ENCODE measurements at regions not wholly inside any gene's neighbourhood (a gene's known extent, or its start where the extent isn't known, plus 50 kb on each side); places are given as distances from the start of the nearest gene placed in this dataset.

DNA sequence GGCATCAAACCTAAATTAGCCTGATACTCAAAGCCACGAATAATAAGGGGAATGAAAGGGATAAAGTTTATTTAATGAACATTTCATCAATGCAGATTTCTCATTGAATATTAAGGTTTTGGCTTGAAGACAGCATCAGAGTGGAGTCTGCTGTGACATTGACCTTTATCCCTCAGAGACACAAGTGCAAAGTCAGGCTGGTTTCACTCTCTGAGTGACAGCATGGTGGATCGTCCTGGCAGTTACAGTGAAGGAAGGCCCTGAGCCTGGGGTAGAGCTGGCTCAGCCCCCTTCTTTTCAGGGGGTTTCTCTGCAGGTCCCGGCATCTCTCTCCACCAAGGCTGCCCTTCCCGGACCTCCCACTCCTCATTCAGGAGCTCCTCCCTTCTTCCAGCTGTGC lies 503.1 kb downstream of the PREX1 start:
- no peak for DNase-seq

DNA sequence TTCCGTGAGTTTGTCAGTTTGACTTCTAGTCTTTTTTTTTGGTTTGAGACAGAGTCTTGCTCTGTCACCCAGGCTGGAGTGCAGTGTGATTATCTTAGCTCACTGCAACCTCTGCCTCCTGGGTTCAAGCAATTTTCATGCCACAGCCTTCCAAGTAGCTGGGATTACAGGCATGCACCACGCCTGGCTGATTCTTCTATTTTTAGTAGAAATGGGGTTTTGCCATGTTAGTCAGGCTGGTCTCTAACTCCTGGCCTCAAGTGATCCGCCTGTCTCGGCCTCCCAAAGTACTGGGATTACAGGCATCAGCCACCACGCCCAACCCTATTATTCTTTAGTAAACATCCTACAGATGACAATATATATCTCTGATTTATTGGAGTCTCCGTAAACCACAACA lies 506.5 kb downstream of the PREX1 start:
- no peak for DNase-seq

DNA sequence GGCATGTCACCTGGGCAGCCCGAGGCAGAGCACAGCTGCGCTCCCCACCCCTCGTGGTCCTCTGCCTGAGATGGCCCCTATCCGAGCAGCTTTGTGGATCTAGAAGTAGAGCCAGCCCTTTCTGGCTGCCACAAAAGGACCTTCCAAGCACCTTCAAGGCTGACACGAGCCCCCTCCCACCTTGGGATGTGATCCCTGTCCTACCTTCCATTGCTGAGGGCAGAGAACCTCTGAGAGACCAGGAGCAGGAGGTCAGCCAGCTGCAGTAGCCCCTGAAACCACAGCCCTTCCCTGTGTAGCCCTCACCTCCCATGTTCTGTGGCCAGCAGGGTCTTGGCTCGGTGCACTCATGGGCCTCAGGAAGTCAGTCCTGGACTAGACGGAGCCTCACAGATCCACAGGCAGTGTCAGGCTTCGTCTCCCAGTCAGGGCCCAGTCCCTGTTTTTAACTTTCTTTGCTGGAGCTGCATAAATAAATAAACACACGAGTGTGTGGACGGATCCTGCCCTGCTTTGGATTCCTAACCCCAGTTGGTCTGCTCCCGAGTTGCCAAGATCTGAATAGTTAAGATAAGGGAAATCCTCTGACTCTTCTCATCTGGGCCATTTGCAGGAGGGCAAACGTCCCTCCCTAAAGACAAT lies 507.7 kb downstream of the PREX1 start:
- DNase-seq: no peak

DNA sequence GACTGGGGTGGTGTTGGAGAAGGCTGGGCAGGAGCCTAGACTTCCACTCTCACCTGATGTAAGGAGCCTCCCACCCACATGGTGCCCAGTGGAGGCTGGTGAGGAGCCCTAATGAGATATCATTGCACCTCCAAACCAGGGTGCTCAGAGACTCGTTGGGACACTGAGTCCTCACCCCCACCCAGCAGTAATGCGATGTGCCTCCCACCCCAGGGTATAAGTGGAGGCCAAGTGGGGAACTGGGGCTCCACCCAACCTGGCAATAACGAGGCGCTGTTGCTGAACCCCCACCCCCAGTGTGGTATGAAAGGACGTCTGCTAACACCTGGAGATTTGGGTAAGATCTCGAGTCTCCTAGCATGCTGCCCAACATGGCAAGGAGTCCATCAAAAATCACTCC lies 510.2 kb downstream of the PREX1 start:
- DNase-seq: no peak

DNA sequence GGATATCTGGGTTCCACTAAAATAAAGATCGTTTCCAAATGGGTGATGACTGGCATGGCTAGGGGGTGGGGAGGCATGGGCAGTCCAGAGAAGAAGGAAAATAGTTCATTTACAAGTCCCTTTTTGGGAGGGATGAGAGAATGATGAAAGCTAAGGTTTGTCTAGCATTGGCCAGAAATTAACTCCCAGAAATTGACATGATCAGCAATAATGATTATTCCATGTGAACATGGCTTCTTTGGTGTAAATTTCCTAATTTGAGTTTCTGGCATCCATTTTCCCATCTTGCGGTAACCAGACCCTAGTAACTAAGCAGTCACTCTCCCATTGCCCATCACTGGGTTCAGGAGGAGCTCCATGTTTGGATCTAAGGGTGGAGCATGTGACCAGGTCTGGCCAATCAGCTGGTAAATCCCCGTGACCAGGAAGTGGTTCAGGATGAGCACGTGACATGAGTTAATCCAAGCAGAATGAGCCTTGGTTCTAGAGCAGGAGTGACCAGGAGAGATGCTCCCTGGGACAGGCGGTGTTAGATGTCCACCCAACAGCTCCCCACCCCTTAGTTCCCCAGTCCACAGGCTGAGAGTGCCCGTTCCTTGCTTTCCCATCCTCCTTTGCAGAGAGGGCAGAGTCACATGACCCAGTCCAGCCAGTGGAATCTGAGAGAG lies 512.7 kb downstream of the PREX1 start:
- DNase-seq: no peak

DNA sequence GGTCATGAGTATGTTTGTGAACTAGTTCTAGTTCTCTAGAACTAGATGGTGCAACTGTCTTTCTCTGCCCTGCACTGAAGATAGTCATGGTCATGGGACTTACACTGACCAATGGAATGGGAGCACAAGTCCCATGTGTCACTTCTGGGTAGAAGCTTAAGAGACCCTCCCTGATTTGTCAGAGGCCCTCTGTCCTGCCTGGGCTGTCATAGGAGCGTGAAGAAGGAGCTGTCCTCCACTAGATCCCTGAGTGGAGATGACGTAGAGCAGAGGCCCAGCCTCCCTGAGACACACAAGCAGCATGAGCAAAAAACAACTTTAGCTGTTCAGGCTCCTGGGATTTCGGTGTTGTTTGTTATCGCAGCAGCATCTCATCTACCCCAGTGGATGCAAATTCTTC lies 514.5 kb downstream of the PREX1 start:
- DNase-seq: no peak

DNA sequence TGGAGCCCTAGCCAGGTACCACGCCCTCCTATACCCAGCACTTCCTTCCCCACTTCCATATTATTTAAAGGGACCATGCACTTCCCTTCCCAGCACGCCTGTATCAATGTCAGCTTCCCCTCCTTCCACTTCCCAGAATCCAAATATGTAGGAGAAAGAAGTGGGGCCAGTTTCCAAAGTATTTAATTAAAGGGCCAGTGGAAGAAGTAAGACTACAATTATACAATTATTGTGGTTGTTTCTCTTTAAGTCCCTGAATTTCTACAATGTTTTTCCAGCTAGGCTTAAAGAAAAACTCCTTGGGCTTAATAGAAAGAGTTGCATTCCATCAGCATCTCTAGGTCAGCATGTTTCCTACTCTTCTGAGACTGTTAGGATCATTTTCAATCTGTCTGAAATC lies 515.8 kb downstream of the PREX1 start:
- DNase-seq: no peak

DNA sequence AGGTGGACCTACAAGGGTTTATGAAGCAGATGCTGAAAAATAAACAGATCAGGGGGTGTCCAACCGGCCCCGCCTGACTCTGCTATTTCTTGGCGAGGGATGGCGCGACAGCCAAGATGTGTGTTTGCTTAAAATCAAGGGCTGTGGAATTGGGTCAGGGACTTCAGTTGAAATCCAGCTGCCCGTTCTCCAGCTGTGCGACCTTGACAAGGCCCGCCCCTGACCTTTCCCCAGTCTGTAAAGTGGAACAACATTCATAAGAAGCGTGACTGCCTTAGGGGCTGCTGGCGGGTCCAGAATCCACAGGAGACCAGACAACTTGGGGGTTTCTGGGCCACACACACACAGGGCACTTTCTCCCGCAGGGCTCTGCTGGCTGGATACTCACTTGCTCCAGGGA lies 517.5 kb downstream of the PREX1 start:
- no peak for DNase-seq

DNA sequence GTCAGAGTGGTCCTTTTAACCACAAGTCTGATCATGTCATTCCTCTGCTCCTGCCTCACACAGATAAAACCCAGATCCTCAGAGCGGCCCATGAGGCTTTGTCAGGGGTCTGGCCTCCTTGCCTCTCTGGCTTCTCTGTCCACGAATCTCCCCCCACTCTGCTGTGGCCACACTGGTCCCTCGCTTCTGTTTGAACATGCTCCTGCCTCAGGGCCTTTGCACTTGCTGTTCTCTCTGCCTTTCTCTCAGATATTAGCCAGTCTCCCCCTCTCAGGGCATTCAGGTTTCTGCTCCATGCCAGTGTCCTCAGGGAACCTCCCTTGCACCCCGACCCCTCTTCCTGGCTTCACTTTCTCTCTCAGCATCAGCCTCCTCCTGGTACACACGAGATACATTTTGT lies 518.5 kb downstream of the PREX1 start:
- no peak for DNase-seq

DNA sequence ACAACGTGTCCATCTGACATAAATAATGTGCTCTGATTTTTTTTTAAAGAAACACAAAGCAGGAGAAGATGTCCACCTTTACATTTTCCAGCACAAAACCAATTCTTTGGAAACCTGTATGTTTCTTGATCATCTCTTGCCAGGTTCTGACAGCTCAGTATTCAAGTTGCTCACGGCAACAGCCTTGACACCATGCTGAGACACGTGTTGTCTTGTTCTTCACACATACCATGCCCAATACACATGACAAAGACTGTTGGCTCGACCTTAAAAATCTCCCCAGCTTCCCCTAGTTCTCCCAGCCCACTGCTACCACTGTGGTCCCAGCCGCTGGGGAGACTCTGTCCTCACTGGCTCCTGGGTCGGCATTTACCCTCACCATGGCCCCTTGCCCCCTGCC lies 518.9 kb downstream of the PREX1 start:
- DNase-seq: no peak

DNA sequence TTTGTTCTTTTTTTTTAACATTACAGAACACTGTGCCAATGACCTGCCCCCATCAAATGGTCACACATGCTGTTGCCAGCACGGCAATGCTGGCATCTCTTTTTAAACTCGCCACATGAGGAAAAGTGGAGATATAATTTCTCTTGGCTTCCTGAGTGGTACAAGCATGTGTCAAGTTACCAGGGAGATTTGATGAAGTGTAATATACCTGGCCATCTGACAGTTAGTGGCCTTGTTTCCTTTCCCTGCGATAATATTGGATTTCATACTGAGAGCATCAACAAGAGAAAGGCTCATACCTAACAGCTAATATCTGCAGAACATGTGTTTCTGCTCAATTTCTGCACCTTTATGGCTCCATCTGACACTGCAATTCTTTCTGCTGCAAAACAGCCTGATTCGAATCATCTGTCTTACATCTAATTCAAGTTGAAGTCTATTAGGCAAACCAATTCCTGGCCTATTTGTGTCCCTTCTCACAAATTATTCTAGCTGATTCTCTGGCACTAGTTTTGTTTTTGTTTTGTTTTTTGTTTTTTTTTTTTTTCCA lies 519.5 kb downstream of the PREX1 start:
- no peak for DNase-seq

DNA sequence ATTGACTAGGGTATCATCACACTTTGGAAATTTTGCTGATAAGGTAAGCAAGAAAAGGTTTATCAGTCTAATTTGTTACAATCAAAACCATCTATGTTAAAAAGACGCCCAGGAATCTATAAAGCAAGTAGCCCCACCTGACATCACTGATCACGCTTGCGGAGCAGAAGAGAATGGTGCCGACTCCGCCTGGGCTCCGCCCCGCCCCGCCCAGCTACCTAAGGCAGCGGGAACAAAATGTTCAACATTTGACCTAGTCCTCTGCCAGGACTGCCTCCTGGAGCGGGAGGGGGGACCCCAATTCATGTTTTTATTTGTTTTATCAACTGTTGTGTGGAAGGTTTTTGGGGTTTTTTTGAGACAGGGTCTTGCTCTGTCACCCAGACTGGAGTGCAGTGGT lies 520.5 kb downstream of the PREX1 start:
- no peak for DNase-seq

DNA sequence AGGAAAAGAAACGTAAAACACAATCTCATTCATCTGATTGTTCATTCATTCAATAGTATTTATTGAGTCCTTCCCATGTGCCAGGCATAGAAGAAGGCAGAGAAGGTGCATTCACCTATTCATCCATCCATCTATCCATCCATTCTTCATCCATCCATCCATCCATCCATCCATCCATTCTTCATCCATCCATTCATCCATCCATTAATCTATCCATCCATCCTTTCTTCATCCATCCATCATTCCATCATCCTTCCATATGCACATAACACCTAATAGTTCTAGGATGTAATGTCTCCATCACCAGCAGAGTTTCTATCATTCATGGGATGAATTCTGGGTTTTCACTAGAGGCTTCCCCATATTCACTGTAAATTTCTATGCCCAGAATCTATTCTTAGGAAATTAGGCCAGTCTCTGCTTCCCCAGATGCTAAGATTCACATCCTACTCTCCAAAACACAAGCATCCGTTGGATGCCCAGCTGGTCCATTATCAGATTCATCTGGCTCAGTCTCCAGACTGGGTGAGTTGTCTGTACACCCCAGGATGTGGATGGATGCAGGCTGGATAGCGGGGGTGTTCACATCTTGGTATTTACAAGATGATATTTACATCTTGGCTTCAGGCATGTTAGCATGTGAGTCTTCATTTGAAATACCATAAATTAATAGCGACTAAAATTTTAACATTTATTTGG lies 517.7 kb upstream of the SULF2 start:
- DNase-seq: no peak

DNA sequence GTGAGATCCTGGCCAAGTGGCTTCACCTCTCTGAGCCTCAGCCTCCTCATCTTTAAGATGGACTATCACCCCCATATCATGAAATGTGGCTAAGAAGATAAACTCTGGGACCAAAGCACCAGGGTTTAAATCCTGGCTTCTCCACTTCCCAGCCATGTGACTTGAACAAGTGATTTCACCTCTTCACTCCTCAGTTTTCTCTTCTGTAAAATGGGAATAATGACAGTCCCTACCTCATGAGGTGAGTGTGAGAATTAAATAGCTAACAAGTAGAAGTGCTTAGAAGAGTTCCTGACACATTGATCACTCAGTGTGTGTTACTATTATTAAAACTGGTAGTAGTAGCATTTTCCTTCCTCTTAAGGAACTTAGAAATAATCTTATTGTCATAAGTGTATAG lies 516.9 kb upstream of the SULF2 start:
- DNase-seq: no peak

DNA sequence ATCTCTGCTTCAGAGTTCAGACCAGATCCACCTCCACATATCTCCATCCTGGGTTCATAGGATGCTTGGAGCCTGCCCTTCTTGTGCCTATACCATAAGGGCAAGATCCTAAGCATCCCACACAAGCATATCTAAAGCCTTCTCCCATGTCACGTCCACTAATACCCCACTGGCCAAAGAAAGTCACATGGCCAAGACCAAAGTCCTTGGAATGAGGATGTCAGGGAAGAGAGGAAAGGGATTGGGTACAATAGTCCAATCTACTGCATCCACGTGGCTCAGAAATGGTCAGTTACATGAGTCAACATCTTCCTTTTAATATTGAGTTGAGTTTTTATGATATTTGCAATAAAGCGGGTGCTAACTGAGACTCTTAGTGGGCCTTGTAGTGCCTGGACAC lies 515.9 kb upstream of the SULF2 start:
- DNase-seq: no peak

DNA sequence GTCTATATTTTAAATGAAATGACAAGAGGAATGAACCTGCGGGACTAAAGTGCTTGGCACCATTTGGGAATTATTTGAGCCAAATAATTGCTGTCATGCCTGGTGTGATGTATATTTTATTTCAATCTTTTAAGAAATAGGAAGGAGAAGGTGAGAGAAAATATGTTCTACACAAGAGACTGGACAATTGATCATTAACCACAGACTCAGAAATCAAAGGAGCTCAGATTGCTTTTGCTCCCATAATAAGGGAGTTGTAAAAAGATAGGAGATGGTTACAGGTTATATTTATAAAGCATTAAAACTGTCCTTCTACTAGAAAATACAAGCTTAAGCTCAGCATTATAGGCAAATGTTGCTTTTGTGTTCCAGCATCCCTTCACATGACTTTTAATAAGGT lies 515.2 kb upstream of the SULF2 start:
- no peak for DNase-seq

DNA sequence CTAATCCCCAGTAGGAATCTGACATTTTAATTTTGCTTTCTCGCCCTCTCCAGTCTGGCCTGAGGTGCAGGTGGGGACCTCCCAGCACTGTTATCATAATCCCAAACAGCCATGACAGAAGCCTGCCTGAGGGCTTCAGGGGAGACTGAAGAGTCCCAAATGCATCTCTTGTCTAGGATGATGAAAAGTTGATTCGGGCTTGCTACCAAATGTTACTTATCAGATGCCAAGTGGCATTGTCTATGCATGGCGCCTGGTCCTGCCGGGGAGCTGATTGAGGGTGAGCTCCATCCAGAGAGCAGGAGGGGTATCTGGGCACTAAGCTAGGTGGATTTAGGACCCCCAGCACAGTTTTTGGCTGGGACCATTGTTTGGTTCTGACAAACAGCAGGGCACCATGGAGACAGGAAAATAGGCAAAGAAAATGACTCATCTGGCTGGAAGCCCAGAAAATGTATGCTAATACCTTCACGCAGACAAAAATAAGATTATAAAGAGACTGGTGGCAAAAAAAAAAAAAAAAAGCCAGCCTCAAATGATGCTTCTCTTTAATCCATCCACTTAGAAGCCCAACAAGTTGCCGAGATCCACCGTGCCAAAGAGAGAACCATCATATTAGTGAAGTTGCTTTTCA lies 513.7 kb upstream of the SULF2 start:
- no peak for DNase-seq

DNA sequence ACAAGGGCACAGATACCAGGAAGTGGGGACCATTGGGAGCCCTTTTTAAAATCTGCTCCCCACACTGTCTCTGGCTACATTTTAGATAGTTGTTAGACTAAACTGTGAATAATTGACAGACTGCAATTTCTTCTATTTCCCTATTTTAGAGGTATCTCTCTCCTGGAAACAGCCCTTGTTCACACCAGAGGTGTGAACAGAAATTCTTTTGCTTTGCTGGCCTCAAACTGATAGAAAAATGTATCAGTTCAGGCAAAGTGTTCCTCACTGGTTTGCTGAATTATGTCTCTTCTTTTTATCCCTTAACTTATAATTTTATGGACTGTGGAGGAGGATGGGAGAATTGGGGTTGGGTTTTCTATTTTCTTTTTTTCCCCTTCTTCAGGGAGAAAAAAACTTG lies 513.2 kb upstream of the SULF2 start:
- no peak for DNase-seq

DNA sequence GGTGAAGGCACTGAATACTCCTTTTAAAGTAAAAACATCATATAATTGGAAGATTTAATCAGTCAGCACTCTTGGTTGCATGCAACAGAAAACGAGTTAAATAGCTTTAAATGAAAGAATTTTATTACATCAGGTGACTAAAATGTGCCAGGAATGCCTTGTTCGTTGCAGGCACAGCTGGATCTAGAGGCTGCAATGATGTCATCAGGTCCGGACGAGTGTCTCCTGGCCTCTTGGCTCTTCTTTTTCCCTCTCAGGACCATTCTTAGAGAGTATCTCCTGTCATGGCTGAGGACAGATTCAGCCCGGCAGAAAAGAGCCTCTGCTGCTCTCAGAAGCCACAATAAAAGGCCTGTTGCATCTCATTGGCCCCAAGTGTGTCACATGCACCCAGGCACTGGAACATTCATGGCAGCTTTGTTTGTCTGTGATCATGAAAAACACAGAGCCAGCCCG lies 510.7 kb upstream of the SULF2 start:
- no peak for DNase-seq

DNA sequence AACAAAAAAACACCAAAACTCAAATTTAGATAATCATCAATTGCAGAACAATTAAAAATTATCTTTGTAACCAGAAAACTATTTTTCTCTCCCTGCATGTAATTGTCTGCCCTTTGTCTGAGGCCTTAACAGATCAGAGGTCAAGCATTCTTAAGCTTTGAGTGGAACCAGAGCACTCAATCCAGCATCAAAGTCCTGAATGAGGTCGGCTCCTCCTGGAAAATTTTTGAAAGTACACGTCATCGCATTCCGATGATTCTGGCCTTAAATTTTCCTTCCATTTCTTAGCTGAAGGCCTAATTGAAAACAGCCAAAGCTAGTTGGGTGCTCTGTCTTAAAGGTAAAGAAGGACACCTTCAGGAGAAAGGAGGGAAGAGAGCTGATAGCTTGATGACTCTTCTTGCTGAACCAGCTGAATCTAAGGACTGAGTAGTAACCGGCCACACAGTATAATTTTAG lies 510.2 kb upstream of the SULF2 start:
- DNase-seq: no peak

DNA sequence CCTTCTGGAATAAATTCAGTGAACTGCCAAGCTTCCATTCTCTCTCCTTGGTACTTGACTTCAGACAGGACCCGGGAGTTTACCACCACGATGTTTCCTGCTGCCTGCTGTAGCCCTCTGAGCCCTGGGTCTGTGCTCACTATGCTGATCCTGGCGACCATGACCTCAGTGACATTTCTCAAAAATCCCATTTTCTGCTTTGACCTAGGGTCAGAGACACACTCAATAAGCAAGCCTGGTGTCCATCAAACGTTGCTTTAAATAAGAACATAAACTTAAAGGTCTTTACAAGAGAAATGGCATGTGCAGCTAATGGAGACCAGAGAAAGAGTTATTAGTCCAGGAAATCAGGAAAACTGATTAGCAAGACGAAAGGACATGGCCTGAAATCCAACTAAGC lies 509.7 kb upstream of the SULF2 start:
- no peak for DNase-seq

DNA sequence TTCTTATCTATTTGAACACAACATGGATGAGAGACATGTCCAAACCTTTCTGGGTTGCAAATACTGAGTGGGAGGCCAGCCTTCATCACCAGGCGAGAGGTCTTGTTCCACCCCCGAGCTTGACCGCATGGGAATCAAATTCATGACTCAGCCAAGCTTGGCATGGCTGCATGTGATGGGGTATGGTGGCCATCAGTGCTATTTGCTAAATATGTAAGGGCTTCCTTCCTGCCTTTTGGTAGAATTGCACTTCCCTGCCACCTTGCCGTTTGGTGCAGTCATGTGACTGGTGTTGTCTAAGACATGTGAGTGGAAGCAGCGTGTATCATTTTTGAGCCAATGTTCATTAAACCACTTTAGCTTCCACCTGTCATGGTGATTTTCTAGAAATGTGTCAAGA lies 508.9 kb upstream of the SULF2 start:
- DNase-seq: no peak

DNA sequence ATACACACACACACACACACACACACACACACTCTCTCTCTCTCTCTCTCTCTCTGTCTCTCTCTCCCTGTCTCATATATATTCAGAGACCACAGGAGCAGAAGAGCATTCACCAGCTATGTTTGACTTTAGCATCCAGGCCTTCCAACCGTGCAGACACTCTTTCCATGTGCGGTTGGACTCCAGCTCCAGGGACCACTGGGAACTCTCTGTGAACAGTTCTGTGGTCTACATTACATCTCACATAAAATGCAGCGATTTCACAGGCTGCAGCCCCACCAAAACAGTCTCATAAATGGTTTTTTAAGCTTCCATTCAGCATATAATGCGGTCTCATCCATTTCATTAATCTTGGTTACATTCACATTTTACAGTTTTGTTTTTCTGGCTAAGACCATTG lies 508.4 kb upstream of the SULF2 start:
- no peak for DNase-seq

DNA sequence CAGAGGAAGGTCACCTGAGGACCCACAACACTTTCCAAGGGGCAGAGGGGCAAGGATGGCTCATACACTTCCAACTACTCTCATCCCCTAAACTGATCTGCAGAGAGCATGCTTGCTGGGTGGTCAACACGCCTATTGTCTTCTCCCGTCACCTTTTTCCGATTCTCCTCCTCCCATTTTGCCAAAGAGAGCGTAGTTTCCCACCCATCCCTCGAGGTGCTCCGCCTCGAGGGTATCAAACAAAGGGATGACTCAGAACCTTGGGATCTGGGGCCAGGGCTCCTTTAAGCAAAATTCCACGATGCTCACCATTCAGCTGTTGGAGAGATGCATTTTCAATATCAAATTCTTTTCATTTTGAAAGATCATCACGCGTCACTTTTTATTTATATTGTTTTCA lies 507.5 kb upstream of the SULF2 start:
- DNase-seq: no peak

Data from AML-193 (cell line).